ENCODE measurements at regions not wholly inside any gene's neighbourhood (a gene's known extent, or its start where the extent isn't known, plus 50 kb on each side); places are given as distances from the start of the nearest gene placed in this dataset.
"Not testable (repeated sequence)": the region's sequence is repeated elsewhere in the genome, so short reads cannot be mapped to it uniquely, and the experiment has no call there.

GRCh38 chr5:7242118-7242710 lies 153.7 kb upstream of the ADCY2 start:
- DNase-seq: no peak

DNA sequence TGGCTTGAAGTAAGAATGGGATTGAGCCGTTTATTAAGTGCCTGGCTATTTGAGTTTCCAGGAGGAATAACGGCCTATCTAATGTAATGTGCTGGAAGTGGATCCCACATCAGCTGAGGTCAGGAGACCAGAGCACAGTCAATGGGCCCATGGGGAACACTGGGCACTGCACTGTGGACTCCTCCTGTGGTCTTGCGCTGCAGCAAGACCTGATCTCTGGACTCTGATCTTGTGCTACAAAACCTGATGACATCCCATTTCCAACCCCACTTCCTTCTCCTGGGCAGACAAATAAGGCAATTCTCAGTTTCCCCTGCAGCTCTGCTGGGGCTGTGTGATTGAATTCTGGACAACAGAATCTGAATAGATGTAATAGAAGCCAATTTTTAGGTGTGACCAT lies 151.7 kb upstream of the ADCY2 start:
- no peak for DNase-seq

GRCh38 chr5:7245121-7245651 lies 150.8 kb upstream of the ADCY2 start:
- DNase-seq: no peak

DNA sequence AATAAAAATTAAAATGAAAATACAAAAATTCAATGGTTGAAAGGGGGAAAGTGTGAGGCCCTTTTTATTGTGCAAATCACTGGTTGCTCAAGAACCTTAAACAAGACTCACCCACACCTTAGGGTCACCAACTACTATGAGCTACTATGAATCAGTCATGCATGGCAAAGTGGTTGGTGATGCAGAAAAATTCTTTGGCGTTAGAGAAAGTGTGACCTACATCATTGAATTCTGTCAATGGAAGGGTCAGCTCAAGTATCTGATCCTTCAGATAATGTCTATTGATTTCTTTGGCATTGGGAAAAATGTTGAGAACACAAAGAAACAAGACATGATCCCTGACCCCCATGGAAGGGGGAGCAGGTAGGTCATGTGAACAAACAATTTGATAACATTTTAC lies 149.7 kb upstream of the ADCY2 start:
- DNase-seq: no peak

DNA sequence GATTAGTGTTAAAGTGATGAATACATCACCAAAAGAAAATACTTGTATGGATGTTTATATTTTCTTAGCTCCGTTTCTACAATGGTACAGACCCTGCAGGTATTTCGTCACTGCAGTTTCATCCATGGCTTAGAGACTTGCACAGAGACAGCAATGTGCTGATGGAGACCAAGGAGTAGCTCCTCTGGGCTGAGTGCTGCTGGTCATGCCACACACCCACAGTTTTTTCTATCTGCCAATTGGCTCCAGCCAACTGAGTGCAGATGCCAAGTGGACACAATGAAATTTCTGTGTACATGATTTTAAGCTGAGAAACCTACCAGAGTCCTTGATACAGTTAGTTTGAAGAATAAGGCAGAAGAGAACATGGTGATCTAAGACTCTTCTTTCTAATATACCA lies 145.9 kb upstream of the ADCY2 start:
- no peak for DNase-seq

- DNase-seq: no peak
These were observed 145.3 kb upstream of the ADCY2 start for GRCh38 chr5:7250611-7251010.

DNA sequence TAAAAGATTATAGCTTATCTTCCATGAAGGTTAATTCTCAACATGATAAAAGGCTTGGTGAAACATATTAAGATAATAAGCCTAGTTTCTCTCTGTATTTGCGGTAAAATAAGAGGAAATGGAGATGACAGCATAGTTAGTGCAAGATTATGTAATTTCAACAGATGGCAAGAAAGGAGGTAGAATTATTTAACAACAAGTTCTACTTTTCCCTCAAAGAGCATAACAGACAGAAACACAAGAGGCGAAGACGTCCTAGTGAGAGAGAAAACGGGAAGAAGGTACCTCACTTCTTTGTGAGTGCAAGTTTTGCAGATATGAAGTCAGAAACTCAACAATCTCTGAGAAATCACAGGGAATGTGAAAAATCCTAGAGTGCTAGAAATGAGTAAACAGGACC lies 144.8 kb upstream of the ADCY2 start:
- DNase-seq: no peak

- peak in 1 of 2 experiments; percentile 55 for DNase-seq
These were observed 134.9 kb upstream of the ADCY2 start for GRCh38 chr5:7261049-7261448.

DNA sequence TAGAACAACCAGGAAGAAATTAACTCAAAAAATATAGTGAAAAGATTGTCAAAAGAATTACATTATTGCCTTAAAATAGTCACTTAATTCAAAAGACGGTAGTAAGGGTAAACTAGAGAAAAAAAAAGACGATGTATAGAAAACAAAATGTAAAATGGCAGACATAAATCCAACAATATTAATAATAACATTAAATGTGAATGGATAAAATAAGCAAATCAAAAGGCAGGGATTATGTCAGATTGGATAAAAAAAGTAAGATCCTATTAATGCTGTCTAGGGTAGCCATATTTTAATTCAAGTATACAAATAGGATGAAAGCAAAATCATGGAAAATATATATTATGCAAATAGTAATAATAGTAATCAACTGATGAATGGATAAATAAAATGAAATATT lies 134.0 kb upstream of the ADCY2 start:
- DNase-seq: no peak

- DNase-seq: not testable (repeated sequence)
These were observed 132.4 kb upstream of the ADCY2 start for GRCh38 chr5:7263398-7264015.

GRCh38 chr5:7265776-7266175 lies 130.2 kb upstream of the ADCY2 start:
- DNase-seq: not testable (repeated sequence)

DNA sequence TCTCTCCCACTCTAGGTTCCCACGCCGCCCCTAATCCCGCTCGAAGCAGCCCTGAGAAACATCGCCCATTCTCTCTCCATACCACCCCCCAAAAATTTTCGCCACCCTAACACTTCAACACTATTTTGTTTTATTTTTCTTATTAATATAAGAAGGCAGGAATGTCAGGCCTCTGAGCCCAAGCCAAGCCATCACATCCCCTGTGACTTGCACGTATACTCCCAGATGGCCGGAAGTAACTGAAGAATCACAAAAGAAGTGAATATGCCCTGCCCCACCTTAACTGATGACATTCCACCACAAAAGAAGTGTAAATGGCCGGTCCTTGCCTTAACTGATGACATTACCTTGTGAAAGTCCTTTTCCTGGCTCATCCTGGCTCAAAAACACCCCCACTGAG lies 127.2 kb upstream of the ADCY2 start:
- DNase-seq: not testable (repeated sequence)

DNA sequence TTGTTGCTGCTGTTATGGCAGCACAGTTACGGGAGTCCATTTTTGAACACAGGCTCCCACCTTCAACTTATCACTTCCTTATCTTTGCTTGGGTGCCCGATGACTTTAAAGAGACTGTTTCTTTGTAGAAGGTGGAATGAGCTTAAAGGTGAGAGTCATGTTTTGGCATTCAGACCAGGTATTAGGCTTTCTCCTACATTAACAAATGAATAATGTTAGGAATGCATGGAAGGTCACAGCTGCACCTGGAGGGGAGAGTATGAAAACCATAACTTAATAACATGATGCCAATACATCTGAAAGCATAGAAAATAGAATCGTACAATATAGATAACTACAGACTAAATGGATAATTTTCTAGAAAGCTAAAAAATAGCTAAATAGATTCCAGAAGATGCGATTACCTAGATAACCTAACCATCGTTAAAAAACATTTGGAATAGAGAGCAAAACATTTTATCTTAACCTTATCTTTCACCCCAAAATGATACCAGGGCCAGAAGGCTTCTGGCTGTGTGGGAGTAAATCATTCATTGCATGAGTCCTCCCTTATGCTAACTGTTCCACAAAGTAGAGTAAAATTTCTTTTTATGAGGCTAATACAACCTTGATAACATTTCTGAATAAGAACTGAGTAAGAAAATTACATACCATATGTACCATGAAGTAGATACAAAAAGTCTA lies 126.2 kb upstream of the ADCY2 start:
- no peak for DNase-seq

- no peak for DNase-seq
These were observed 124.4 kb upstream of the ADCY2 start for GRCh38 chr5:7271435-7272084.

DNA sequence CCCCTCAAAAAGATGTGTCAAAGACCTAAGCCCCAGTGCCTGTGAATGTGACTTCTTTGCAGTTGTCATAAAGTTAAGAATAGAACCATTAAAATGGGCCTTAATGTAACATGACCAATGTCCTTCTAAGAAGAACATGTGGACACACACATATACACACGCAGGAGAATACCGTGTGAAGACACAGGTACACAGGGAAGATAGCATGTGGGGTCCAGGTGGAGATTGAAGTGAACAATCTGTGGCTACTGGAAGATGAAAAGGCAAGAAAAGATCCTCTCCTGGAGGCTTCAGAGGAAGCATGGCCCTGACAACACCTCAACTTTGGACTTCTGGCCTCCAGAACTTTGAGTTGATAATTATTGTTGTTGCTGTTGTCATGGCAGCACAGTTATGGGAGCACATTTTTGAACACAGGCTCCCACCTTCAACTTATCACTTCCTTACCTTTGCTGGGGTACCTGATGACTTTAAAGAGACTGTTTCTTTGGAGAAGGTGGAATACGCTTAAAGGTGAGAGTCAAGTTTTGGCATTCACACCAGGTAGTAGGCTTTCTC lies 123.5 kb upstream of the ADCY2 start:
- no peak for DNase-seq

GRCh38 chr5:7274203-7274602 lies 121.7 kb upstream of the ADCY2 start:
- no peak for DNase-seq

- DNase-seq: not testable (repeated sequence)
These were observed 106.3 kb upstream of the ADCY2 start for GRCh38 chr5:7289634-7290033.

- DNase-seq: not testable (repeated sequence)
These were observed 98.1 kb upstream of the ADCY2 start for GRCh38 chr5:7297821-7298220.

DNA sequence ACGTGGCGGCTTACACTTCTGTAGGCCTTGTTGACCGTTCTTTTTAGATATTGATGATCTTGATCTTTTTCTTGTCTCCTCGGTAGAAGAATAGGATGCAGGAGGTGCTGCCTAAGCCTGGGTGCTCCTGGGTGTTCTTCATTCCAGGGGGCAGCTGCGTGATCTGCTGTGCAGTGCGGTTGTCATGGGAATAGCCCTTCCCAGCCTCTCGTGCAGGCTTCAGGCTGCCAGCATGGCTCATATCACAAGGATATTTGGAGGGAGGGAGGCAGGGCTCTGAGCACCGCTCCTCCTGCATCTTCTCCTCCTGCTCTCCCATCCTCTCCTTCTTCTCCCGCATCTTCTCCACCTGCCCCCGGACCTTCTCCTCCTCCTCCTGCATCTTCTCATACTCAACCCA lies 96.2 kb upstream of the ADCY2 start:
- DNase-seq: not testable (repeated sequence)

- DNase-seq: not testable (repeated sequence)
These were observed 90.8 kb upstream of the ADCY2 start for GRCh38 chr5:7305000-7305674.

DNA sequence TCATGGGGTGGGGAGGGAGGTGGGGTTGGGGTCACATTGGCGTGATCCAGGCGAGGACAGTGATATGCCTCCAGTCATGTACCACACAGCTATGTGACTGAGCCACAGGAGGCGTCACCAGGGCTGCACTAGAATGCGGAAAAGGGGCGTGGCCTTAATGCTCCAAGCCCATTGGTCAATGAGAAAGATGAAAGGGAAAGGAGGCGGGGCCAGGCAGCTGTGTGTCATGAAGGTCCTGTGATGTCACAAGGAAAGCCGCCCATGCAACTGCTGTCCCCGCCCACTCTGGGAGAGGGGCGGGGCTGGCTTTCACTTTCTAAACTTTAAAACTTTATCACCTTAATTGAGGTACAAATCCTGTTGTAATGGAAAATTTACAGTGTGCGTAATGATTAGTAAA lies 89.4 kb upstream of the ADCY2 start:
- DNase-seq: not testable (repeated sequence)

DNA sequence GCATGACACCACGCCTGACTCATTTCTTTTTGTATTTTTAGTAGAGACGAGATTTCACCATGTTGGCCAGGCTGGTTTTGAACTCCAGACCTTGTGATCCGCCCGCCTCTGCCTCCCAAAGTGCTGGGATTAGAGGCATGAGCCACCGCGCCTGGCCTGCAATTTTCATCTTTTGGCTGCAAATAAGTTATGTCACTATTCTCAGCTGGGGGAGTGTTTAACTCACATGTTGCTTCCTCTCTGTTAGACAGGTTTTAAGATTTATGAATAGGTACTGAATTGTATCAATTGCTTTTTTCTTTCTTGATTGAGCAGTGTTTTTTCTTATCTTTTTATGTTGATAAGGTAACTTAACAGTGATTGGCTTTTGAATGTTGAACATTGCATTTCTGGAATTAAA lies 88.2 kb upstream of the ADCY2 start:
- not testable (repeated sequence) for DNase-seq

DNA sequence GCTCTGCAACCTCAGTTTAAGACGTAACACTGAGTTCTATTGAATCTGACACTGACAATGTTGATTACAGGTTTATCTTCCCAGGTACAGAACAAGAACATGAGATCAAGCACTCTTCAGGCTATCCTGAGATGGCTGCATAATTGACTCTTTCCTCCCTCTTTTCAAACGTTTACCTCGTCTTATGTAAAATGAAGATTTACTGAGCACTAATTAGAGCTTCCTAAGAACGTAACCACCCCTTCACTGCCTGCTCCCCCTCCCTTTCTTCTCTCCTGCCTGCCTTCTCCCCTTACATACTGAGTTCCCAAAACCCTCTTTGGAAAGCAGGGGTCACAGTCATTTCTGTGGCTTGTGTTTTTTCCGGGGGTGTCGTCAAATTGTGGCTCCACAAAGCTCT lies 86.2 kb upstream of the ADCY2 start:
- not testable (repeated sequence) for DNase-seq
